ENCODE measurements at regions not wholly inside any gene's neighbourhood (a gene's known extent, or its start where the extent isn't known, plus 50 kb on each side); places are given as distances from the start of the nearest gene placed in this dataset.

- Histone ChIP-seq H3K4me3 (no peak overlapping the region), H3K36me3 (no peaks in the 10 kb centered on the region), H3K27ac (no peak overlapping the region), H3K9me3 (no peaks in the 10 kb centered on the region), H3K4me1 (no peaks in the 10 kb centered on the region), H3K27me3 (no peaks in the 10 kb centered on the region)
- ATAC-seq, result no peak
- no peak for DNase-seq
- no peak for TF ChIP-seq POLR2A (IDR thresholded peaks at IDR 0.05)
- no peak for TF ChIP-seq CTCF (IDR thresholded peaks at IDR 0.05)
- intact Hi-C loops (cut with DNase I), result no loop called here
Observed at GRCh38 chr12:74119811-74120362, 417.7 kb upstream of the ATXN7L3B start.

- Histone ChIP-seq H3K9me3 (no peaks in the 10 kb centered on the region), H3K4me1 (no peaks in the 10 kb centered on the region), H3K27ac (no peak overlapping the region), H3K27me3 (no peaks in the 10 kb centered on the region), H3K36me3 (no peaks in the 10 kb centered on the region), H3K4me3 (no peak overlapping the region)
- 33% methylated on average over 1 of the region's 1 CpG for WGBS (ENCODE audit: insufficient coverage, low coverage, low lambda C conversion rate, missing lambda C conversion rate)
- no peak for ATAC-seq
- intact Hi-C loops (cut with DNase I), result no loop called here
- TF ChIP-seq CTCF (IDR thresholded peaks at IDR 0.05) (no peak), POLR2A (IDR thresholded peaks at IDR 0.05) (no peak)
- DNase-seq, result no peak
Observed at GRCh38 chr12:74120644-74121043, 417.0 kb upstream of the ATXN7L3B start.

- H3K9me3 ChIP-seq, result no peaks in the 10 kb centered on the region
- 44% methylated on average over 2 of the region's 2 CpGs for WGBS (ENCODE audit: insufficient coverage, low coverage, low lambda C conversion rate, missing lambda C conversion rate)
- DNase-seq, result no peak
- H3K27ac ChIP-seq, result no peak overlapping the region
- TF ChIP-seq POLR2A (IDR thresholded peaks at IDR 0.05) (no peak), CTCF (IDR thresholded peaks at IDR 0.05) (no peak)
- intact Hi-C loops (cut with DNase I), result no loop called here
- H3K27me3 ChIP-seq, result no peaks in the 10 kb centered on the region
- no peak overlapping the region for H3K4me3 ChIP-seq
- H3K36me3 ChIP-seq, result no peaks in the 10 kb centered on the region
- ATAC-seq, result no peak
- H3K4me1 ChIP-seq, result no peaks in the 10 kb centered on the region
Observed at GRCh38 chr12:74129702-74130101, 407.9 kb upstream of the ATXN7L3B start.

- no peak overlapping the region for H3K4me3 ChIP-seq
- H3K9me3 ChIP-seq, result no peaks in the 10 kb centered on the region
- DNase-seq (no peak), ATAC-seq (no peak)
- no peaks in the 10 kb centered on the region for H3K27me3 ChIP-seq
- H3K36me3 ChIP-seq, result no peaks in the 10 kb centered on the region
- no peak overlapping the region for H3K27ac ChIP-seq
- intact Hi-C loops (cut with DNase I), result no loop called here
- WGBS (ENCODE audit: insufficient coverage, low coverage, low lambda C conversion rate, missing lambda C conversion rate), result 71% methylated on average over 4 of the region's 4 CpGs
- no peaks in the 10 kb centered on the region for H3K4me1 ChIP-seq
- no peak for TF ChIP-seq CTCF (IDR thresholded peaks at IDR 0.05)
Observed at GRCh38 chr12:74144396-74144795, 393.2 kb upstream of the ATXN7L3B start.

GRCh38 chr12:74145328-74145727, 392.3 kb upstream of the ATXN7L3B start:
- no peak for DNase-seq
- no peaks in the 10 kb centered on the region for H3K9me3 ChIP-seq
- ATAC-seq, result no peak
- H3K4me3 ChIP-seq, result no peak overlapping the region
- no peaks in the 10 kb centered on the region for H3K27me3 ChIP-seq
- no peaks in the 10 kb centered on the region for H3K4me1 ChIP-seq
- H3K27ac ChIP-seq, result no peak overlapping the region
- intact Hi-C loops (cut with DNase I), result no loop called here
- WGBS (ENCODE audit: insufficient coverage, low coverage, low lambda C conversion rate, missing lambda C conversion rate), result 22% methylated on average over 1 of the region's 1 CpG
- TF ChIP-seq POLR2A (IDR thresholded peaks at IDR 0.05) (no peak), CTCF (IDR thresholded peaks at IDR 0.05) (no peak)
- H3K36me3 ChIP-seq, result no peaks in the 10 kb centered on the region
